ENCODE measurements at regions not wholly inside any gene's neighbourhood (a gene's known extent, or its start where the extent isn't known, plus 50 kb on each side); places are given as distances from the start of the nearest gene placed in this dataset.

GRCh38 chr18:75497576-75498235, 70.2 kb upstream of the SMIM21 start:
- no peak overlapping the region for H3K4me3 ChIP-seq (replicated peaks; ENCODE audit: insufficient read depth, low read length)
- H3K27ac ChIP-seq (replicated peaks): no peak overlapping the region
- TF ChIP-seq SPI1 (IDR thresholded peaks at IDR 0.05; ENCODE audit: borderline replicate concordance, low read depth) (no peak), POLR2AphosphoS5 (IDR thresholded peaks at IDR 0.05; ENCODE audit: low read depth) (no peak), GABPA (IDR thresholded peaks at IDR 0.05; ENCODE audit: low read depth) (no peak)
- TF ChIP-seq, protein P1, sequence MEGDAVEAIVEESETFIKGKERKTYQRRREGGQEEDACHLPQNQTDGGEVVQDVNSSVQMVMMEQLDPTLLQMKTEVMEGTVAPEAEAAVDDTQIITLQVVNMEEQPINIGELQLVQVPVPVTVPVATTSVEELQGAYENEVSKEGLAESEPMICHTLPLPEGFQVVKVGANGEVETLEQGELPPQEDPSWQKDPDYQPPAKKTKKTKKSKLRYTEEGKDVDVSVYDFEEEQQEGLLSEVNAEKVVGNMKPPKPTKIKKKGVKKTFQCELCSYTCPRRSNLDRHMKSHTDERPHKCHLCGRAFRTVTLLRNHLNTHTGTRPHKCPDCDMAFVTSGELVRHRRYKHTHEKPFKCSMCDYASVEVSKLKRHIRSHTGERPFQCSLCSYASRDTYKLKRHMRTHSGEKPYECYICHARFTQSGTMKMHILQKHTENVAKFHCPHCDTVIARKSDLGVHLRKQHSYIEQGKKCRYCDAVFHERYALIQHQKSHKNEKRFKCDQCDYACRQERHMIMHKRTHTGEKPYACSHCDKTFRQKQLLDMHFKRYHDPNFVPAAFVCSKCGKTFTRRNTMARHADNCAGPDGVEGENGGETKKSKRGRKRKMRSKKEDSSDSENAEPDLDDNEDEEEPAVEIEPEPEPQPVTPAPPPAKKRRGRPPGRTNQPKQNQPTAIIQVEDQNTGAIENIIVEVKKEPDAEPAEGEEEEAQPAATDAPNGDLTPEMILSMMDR (IDR thresholded peaks at IDR 0.05; ENCODE audit: insufficient read depth, low read length): no peak
- TF ChIP-seq, protein P2, sequence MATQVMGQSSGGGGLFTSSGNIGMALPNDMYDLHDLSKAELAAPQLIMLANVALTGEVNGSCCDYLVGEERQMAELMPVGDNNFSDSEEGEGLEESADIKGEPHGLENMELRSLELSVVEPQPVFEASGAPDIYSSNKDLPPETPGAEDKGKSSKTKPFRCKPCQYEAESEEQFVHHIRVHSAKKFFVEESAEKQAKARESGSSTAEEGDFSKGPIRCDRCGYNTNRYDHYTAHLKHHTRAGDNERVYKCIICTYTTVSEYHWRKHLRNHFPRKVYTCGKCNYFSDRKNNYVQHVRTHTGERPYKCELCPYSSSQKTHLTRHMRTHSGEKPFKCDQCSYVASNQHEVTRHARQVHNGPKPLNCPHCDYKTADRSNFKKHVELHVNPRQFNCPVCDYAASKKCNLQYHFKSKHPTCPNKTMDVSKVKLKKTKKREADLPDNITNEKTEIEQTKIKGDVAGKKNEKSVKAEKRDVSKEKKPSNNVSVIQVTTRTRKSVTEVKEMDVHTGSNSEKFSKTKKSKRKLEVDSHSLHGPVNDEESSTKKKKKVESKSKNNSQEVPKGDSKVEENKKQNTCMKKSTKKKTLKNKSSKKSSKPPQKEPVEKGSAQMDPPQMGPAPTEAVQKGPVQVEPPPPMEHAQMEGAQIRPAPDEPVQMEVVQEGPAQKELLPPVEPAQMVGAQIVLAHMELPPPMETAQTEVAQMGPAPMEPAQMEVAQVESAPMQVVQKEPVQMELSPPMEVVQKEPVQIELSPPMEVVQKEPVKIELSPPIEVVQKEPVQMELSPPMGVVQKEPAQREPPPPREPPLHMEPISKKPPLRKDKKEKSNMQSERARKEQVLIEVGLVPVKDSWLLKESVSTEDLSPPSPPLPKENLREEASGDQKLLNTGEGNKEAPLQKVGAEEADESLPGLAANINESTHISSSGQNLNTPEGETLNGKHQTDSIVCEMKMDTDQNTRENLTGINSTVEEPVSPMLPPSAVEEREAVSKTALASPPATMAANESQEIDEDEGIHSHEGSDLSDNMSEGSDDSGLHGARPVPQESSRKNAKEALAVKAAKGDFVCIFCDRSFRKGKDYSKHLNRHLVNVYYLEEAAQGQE (IDR thresholded peaks at IDR 0.05; ENCODE audit: insufficient replicate concordance, low read depth): no peak
- H3K27me3 ChIP-seq (ENCODE audit: insufficient read depth, poor library complexity, severe bottlenecking): no peaks in the 10 kb centered on the region
- no peak for DNase-seq (ENCODE audit: low read depth in 1 of 2, low spot score in 1 of 2)

DNA sequence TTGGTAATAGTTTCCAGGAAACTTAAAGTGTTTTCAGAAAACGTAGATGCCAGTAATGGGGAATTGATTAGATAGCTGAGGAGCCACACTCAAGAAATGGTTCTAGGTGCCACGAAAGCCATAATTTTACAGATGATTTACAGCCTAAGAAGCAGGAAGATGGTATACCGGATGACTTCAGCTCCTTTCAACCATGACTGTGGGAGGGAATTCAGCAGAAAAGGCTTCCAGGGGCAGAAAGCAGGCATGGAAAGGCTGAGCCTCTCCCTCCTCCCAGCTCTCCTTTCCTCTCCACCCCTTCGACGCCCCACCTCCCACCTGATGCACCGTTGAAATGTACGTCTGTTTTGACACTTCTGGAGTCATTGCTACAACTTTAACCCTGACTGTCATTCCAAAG, 68.6 kb upstream of the SMIM21 start:
- no peaks in the 10 kb centered on the region for H3K27me3 ChIP-seq (ENCODE audit: insufficient read depth, poor library complexity, severe bottlenecking)
- TF ChIP-seq SPI1 (IDR thresholded peaks at IDR 0.05; ENCODE audit: borderline replicate concordance, low read depth): no peak
- TF ChIP-seq, protein P2 (IDR thresholded peaks at IDR 0.05; ENCODE audit: insufficient replicate concordance, low read depth): no peak
- TF ChIP-seq GABPA (IDR thresholded peaks at IDR 0.05; ENCODE audit: low read depth): no peak
- TF ChIP-seq, protein P1 (IDR thresholded peaks at IDR 0.05; ENCODE audit: insufficient read depth, low read length): no peak
- no peak for TF ChIP-seq POLR2AphosphoS5 (IDR thresholded peaks at IDR 0.05; ENCODE audit: low read depth)
- DNase-seq (ENCODE audit: low read depth in 1 of 2, low spot score in 1 of 2): no peak
- no peak overlapping the region for H3K4me3 ChIP-seq (replicated peaks; ENCODE audit: insufficient read depth, low read length)
- H3K27ac ChIP-seq (replicated peaks): no peak overlapping the region

GRCh38 chr18:75492852-75493251, 65.3 kb upstream of the SMIM21 start:
- no peak overlapping the region for H3K4me3 ChIP-seq (replicated peaks; ENCODE audit: insufficient read depth, low read length)
- H3K27me3 ChIP-seq (ENCODE audit: insufficient read depth, poor library complexity, severe bottlenecking): peaks cover 3% of the 10 kb centered on the region
- no peak for DNase-seq (ENCODE audit: low read depth in 1 of 2, low spot score in 1 of 2)
- H3K27ac ChIP-seq (replicated peaks): no peak overlapping the region
- TF ChIP-seq POLR2AphosphoS5 (IDR thresholded peaks at IDR 0.05; ENCODE audit: low read depth): no peak
- TF ChIP-seq SPI1 (IDR thresholded peaks at IDR 0.05; ENCODE audit: borderline replicate concordance, low read depth): no peak
- TF ChIP-seq, protein P1 (IDR thresholded peaks at IDR 0.05; ENCODE audit: insufficient read depth, low read length): no peak
- TF ChIP-seq, protein P2 (IDR thresholded peaks at IDR 0.05; ENCODE audit: insufficient replicate concordance, low read depth): no peak
- no peak for TF ChIP-seq GABPA (IDR thresholded peaks at IDR 0.05; ENCODE audit: low read depth)

Measured in HL-60 (cell line).